ENCODE measurements at regions not wholly inside any gene's neighbourhood (a gene's known extent, or its start where the extent isn't known, plus 50 kb on each side); places are given as distances from the start of the nearest gene placed in this dataset.

DNA sequence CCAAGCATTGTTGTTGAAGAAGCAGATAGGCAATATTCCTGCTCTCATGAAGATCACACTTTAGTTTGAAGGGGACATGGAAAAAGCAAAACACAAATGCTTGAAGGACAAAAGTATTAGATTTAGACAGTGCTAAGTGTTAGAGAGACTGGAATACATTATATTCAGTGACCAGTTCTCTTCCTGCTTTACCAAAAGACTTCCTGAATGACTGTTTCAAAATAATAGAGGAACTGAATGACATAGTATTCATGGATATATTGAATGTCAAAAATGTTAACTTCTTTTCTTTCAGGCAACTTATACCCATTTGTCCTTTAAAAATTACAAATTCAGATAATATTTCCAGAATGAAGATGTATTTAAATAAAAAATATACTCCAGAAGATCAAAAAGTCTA, 178.0 kb upstream of the IVNS1ABP start:
- TF ChIP-seq, protein P1, sequence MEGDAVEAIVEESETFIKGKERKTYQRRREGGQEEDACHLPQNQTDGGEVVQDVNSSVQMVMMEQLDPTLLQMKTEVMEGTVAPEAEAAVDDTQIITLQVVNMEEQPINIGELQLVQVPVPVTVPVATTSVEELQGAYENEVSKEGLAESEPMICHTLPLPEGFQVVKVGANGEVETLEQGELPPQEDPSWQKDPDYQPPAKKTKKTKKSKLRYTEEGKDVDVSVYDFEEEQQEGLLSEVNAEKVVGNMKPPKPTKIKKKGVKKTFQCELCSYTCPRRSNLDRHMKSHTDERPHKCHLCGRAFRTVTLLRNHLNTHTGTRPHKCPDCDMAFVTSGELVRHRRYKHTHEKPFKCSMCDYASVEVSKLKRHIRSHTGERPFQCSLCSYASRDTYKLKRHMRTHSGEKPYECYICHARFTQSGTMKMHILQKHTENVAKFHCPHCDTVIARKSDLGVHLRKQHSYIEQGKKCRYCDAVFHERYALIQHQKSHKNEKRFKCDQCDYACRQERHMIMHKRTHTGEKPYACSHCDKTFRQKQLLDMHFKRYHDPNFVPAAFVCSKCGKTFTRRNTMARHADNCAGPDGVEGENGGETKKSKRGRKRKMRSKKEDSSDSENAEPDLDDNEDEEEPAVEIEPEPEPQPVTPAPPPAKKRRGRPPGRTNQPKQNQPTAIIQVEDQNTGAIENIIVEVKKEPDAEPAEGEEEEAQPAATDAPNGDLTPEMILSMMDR (IDR thresholded peaks at IDR 0.05 in 8 of 11, conservative IDR thresholded peaks at IDR 0.05 in 3 of 11) = no peak
- no peak for TF ChIP-seq POLR2A (IDR thresholded peaks at IDR 0.05)
- no peak for TF ChIP-seq POLR2AphosphoS5 (IDR thresholded peaks at IDR 0.05)
